ENCODE measurements at regions not wholly inside any gene's neighbourhood (a gene's known extent, or its start where the extent isn't known, plus 50 kb on each side); places are given as distances from the start of the nearest gene placed in this dataset.

GRCh38 chr2:217539126-217539525 lies 463.7 kb downstream of the TNS1 start:
- Histone ChIP-seq H3K4me1 (ENCODE audit: insufficient read depth, low read length) (no peaks in the 10 kb centered on the region), H3K4me3 (ENCODE audit: low read depth in 1 of 2, low read length in 2 of 2) (no peak overlapping the region), H3K4me2 (ENCODE audit: insufficient read depth, low read length) (no peak overlapping the region), H4K20me1 (ENCODE audit: insufficient read depth, low read length) (no peaks in the 10 kb centered on the region), H3K27me3 (ENCODE audit: insufficient read depth, low read length, poor library complexity) (no peaks in the 10 kb centered on the region), H3K36me3 (ENCODE audit: insufficient read depth, low read length) (no peaks in the 10 kb centered on the region), H3K9ac (ENCODE audit: low read depth, low read length) (no peak overlapping the region), H3K27ac (ENCODE audit: low read length) (no peak overlapping the region), H2AFZ (ENCODE audit: low read depth, low read length) (no peak overlapping the region), H3K9me3 (ENCODE audit: insufficient read depth, low read length, severe bottlenecking) (no peaks in the 10 kb centered on the region), H3K79me2 (ENCODE audit: insufficient read depth, low read length) (no peaks in the 10 kb centered on the region)
- TF ChIP-seq CTCF (IDR thresholded peaks at IDR 0.05; ENCODE audit: borderline replicate concordance, extremely low read depth, low read length, poor library complexity, severe bottlenecking), result no peak
- TF ChIP-seq EZH2 (IDR thresholded peaks at IDR 0.05; ENCODE audit: borderline replicate concordance, low read depth, low read length, severe bottlenecking), result no peak
- no peak for DNase-seq
- ATAC-seq (ENCODE audit: insufficient read depth, low read depth), result no peak

GRCh38 chr2:217538719-217539118 lies 464.1 kb downstream of the TNS1 start:
- Histone ChIP-seq H3K27me3 (ENCODE audit: insufficient read depth, low read length, poor library complexity) (no peaks in the 10 kb centered on the region), H4K20me1 (ENCODE audit: insufficient read depth, low read length) (no peaks in the 10 kb centered on the region), H3K9ac (ENCODE audit: low read depth, low read length) (no peak overlapping the region), H3K79me2 (ENCODE audit: insufficient read depth, low read length) (no peaks in the 10 kb centered on the region), H3K4me3 (ENCODE audit: low read depth in 1 of 2, low read length in 2 of 2) (no peak overlapping the region), H2AFZ (ENCODE audit: low read depth, low read length) (no peak overlapping the region), H3K4me1 (ENCODE audit: insufficient read depth, low read length) (no peaks in the 10 kb centered on the region), H3K36me3 (ENCODE audit: insufficient read depth, low read length) (no peaks in the 10 kb centered on the region), H3K27ac (ENCODE audit: low read length) (no peak overlapping the region), H3K9me3 (ENCODE audit: insufficient read depth, low read length, severe bottlenecking) (no peaks in the 10 kb centered on the region), H3K4me2 (ENCODE audit: insufficient read depth, low read length) (no peak overlapping the region)
- no peak for DNase-seq
- no peak for TF ChIP-seq CTCF (IDR thresholded peaks at IDR 0.05; ENCODE audit: borderline replicate concordance, extremely low read depth, low read length, poor library complexity, severe bottlenecking)
- no peak for TF ChIP-seq EZH2 (IDR thresholded peaks at IDR 0.05; ENCODE audit: borderline replicate concordance, low read depth, low read length, severe bottlenecking)
- no peak for ATAC-seq (ENCODE audit: insufficient read depth, low read depth)

GRCh38 chr2:217535957-217536708 lies 466.7 kb downstream of the TNS1 start:
- no peaks in the 10 kb centered on the region for H3K4me1 ChIP-seq (ENCODE audit: insufficient read depth, low read length)
- no peak overlapping the region for H3K4me2 ChIP-seq (ENCODE audit: insufficient read depth, low read length)
- H3K79me2 ChIP-seq (ENCODE audit: insufficient read depth, low read length), result no peaks in the 10 kb centered on the region
- no peak overlapping the region for H2AFZ ChIP-seq (ENCODE audit: low read depth, low read length)
- peaks cover 3% of the 10 kb centered on the region for H3K27me3 ChIP-seq (ENCODE audit: insufficient read depth, low read length, poor library complexity)
- H3K9ac ChIP-seq (ENCODE audit: low read depth, low read length), result no peak overlapping the region
- no peaks in the 10 kb centered on the region for H3K9me3 ChIP-seq (ENCODE audit: insufficient read depth, low read length, severe bottlenecking)
- no peaks in the 10 kb centered on the region for H3K36me3 ChIP-seq (ENCODE audit: insufficient read depth, low read length)
- H4K20me1 ChIP-seq (ENCODE audit: insufficient read depth, low read length), result no peaks in the 10 kb centered on the region
- H3K4me3 ChIP-seq (ENCODE audit: low read depth in 1 of 2, low read length in 2 of 2), result no peak overlapping the region
- DNase-seq, result no peak
- ATAC-seq (ENCODE audit: insufficient read depth, low read depth), result no peak
- no peak for TF ChIP-seq CTCF (IDR thresholded peaks at IDR 0.05; ENCODE audit: borderline replicate concordance, extremely low read depth, low read length, poor library complexity, severe bottlenecking)
- TF ChIP-seq EZH2 (IDR thresholded peaks at IDR 0.05; ENCODE audit: borderline replicate concordance, low read depth, low read length, severe bottlenecking), result no peak
- no peak overlapping the region for H3K27ac ChIP-seq (ENCODE audit: low read length)
